HG03354 (cell line): ENCODE measurements at regions not wholly inside any gene's neighbourhood (a gene's known extent, or its start where the extent isn't known, plus 50 kb on each side); places are given as distances from the start of the nearest gene placed in this dataset.
A peak's percentile ranks its signal among the peaks of the same experiment; 100 is the strongest.

Experiments
- ATAC-seq: cut with Tn5 transposase; IDR thresholded peaks from one replicate; pipeline ENCODE4 v1.9.1; 2021; ENCODE audit warnings: mild to moderate bottlenecking; ENCODE audit not compliant: unreplicated experiment, poor library complexity, severe bottlenecking

DNA sequence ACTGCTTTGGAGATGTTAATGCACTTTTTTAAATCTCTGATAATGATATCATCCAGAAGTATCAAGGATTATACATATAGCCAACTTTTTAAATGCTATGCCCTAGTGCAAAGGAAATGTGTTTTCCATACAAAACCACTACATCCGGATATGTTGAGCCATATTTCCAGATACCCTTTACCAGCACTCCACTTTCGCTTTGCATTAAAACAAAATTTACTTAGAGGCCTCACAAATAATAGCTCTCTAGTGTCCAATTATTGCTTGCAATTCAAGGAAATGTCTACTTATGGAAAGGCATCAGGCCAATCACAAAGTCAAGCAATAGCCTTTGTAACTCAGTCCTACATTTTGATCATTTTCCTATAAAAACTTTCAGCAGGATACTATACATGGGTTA, 1072.8 kb upstream of the INTU start:
- no peak for ATAC-seq

DNA sequence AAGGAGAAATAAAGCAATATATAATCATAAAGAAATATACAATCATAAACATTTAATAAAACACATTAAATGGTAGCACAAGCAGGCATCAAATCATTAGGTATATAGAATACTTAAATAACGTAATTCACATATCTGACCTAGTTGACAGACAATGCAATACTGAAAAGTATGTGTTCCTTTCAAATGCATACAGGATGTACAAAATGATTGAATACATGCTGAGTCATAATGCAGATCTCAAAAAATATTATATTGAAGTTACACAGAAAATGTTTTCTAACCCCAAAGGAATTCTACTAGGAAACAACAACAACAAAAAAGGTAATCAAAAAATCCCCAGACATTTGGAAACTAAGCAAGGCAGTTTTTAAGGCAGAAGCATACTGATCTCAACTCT, 1072.0 kb upstream of the INTU start:
- no peak for ATAC-seq

DNA sequence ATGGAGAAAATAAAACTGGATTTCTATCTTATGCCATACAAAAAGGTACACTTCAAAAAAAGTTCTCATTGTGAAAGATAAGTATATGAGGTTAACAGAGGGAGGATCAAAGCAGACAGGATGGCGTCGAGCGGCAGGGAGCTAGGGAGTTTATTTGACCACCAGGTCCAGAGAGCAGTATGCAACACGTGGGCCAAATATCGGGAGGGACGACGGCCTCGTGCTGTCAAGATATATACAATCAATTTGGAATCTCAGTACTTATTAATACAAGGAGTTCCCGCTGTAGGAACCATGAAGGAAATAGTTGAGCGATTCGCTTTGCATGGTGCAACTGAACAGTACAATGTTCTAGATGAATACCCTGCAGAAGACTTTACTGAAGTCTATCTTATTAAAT, 1069.4 kb upstream of the INTU start:
- no peak for ATAC-seq

DNA sequence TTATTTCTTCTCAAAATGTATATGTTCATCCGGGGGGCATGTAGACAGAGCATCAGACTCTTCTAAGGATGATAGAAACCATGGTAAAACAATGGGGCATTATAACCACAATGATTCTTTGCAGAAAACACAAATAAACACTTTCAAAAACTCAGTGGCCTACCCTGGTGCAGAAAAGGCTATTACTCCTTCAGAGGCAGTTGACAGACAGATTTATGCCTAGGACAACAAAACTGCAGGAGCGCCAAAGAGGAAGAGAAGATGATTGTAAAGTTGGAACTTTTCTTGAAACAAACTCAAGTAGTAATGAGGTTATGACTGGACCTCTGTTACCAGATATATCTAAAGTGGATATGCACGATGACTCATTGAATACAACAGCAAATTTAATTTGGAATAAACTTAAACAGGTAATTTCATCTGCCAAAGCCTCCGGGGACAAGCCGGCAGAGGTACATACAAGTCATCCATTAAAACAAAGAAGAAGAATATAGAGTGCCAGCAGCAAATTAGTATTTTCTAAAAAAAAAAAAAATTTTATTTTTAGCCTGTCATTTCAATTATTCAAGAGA, 1068.4 kb upstream of the INTU start:
- ATAC-seq = no peak

DNA sequence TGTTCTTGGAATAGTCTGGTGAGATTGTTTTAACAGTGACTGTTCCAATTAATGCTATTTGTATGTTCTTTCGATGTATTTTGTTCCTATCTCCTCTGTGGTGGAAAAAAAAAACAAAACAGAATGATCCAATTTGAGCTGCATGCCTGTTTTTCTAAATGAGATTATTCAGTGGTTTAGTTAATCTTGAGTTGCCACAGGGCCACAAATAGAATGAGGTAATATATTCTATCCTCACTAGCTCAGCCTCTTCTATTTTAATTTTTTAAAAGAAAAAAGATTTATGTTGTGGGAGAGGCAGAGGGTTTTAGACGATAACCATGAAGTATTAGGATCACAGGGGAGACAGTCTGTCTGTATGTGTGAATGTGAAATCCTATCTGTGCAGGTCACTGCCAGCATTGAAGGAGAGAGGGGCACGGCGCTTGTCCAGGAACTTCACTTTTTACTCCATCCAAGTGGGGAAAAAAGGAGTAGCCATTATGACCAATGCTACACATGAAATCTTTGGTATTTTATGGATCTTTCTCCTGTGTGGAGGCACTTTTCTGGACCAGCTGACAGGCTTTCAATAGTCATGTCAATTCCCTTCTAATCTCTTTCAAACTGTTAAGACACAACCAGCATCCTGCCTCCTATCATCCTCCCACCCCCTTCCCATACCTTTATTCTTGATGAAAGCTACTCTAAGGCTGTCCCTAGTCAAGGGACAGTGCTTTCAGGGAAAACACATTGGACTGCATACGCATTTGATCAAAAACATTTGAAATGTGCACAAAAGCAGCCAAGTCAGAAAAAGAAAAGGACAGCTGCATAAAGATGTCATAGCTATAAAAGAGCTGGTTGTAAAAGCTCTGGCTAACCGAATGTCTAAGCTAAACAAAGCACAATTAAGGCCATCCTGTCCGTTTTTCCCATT, 1063.8 kb upstream of the INTU start:
- no peak for ATAC-seq

DNA sequence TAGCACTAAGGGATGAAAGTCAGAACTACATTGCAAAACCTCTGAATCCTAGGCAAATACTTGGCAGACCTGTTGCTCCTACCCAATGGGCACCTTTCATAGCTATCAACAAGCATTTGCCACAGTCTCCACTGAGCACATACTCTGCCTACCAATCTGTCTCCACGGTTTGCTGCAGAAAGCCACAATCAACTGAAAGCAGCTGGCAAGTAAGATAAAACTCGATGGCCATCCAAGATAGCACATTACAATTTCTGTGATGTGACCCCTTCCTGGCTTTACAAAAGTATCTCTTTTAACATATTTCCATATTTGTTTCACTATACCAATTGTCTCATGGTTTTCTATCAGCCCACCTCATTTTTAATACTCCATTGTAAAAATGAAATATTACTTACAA, 1060.5 kb upstream of the INTU start:
- no peak for ATAC-seq

DNA sequence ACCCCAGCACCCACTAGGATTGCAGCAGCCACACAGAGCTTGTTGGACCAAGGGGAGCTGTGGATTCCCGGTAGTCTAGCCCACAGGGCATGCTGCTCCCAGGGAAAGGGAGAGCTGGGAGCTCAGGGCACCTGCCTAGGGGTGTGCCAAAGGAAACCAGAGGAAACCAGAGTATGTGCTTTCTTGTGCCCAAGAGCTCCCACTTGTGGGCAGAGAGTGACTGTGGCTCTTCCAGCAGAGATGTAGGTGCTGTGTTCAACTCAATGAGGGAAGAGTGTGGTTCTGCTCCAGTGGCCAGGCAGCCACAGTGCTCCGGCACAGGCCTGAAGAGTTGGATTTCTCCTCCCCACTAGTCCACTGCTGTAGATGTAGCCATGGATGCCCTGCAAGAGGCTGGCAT, 1050.0 kb upstream of the INTU start:
- no peak for ATAC-seq

DNA sequence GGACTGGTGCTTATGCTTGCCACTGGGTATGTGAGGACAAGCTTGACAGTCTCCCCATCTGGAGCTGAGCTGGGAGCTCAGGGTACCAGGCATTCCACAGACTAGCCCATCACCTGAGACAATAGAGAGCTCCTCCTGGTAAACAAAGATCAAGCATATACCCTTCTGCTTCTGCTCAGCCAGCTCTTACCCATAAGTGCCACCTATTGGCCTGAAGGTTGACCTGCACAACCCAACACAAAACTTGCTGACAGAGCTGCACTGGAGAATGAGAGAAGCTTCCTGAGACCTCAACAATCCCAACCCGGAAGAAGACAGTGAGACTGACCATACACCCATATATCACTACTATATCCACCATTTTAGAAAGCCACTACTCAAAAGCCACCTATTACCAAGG, 1049.2 kb upstream of the INTU start:
- no peak for ATAC-seq

DNA sequence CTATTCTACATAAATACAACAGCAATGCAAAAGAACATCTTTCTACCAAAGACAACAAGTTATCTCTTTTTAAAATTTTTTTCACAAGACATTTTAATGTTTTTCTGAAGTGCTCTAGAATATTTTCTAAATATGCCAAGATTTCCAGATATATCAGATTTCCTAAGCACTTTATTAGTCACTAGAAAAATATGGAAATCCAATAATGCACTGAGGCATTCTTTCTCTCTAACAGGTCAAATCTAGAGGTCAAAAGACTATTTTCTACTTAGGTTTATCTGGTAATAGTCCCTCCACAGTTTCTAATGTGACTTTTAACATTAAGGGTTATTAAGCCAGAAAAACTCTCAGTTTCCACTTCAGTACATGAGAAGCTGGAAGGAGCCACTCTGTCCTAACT, 1041.2 kb upstream of the INTU start:
- no peak for ATAC-seq

DNA sequence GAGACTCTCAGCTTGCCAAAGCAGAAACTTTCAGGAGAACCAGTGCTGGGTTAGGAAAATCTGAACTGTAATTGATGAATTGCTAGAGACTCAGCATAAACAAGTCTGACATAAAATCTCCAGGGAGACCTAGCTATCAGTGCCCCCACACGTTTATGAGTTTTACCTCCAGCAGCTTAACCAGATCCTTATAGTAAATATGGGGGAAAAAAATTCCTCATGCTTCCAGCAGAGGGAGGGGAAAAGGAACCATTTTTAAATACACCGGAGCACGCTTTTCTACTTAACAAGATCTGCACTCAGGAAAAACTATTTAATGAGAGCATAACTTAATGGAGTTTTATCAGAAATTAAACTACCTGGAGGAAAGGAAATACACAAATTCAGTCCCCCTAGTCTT, 1040.7 kb upstream of the INTU start:
- ATAC-seq = no peak

DNA sequence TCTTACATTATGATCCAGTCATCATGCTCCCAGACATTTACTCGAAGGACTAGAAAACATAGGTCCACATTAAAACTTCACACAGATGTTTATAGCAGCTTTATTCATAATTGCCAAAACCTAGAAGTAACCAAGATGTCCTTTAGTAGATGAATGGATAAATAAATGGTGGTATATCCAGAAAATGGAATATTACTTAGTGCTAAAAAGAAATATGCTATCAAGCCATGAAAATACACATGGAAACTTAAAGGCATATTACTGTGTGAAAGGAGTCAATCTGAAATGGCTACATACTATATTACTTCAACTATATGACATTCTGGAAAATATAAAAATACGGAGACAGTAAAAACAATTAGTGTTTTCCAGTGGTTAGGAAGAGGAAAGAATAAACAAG, 1039.1 kb upstream of the INTU start:
- ATAC-seq = no peak

DNA sequence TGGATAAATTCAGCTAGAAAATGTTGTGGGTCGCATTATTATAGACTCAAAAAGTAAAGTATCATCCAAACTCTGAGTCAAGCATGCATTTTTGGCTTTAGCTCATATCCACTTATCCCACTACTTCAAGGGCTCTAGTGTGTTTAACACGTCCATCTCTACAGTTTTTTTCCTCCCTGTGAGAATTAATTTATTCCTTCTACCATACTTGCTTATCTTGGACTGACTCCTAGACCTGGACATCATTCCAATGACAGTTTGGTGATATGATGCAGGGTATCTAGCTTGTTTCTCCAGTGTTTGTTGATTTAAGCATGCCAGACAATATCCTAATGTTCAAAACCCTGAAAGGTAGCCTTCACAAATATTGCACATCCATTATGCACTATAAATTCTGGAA, 1037.1 kb upstream of the INTU start:
- ATAC-seq = no peak

DNA sequence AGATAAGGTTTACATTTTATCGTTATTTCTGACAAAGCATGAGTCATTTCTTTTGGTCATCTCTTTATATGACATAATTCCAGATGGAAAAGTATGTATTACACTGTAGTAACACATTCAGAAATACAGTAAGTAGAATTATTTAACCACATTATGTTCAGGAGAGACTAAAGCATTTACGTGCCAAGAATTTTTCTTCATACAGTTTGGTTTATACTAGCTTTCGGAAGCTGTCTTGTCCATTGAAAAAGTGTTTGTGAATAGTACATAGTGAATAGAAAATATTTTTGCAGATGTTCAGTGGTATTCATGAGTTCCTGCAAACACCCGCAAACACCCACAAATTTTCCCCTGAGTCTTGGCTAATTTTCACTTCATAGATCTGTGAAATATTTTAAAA, 1033.0 kb upstream of the INTU start:
- no peak for ATAC-seq

DNA sequence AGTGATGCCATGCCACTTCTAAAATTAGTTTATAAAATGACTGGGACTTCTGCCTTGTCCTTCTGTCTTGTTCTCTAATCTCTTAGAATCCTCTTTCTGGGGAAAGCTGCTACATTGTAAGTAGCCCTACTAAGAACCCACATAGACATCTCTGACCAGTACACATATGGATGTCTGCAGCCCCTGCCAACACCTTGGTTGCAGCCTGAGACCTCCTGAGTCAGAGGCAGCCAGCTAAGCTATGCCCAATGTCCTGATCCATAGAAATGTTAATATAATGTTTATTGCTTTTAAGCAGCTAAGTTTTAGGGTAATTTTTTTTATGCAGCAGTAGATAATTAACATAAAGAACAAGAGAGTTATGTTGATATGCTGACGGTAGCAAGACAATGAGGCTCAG, 1029.5 kb upstream of the INTU start:
- ATAC-seq = no peak

DNA sequence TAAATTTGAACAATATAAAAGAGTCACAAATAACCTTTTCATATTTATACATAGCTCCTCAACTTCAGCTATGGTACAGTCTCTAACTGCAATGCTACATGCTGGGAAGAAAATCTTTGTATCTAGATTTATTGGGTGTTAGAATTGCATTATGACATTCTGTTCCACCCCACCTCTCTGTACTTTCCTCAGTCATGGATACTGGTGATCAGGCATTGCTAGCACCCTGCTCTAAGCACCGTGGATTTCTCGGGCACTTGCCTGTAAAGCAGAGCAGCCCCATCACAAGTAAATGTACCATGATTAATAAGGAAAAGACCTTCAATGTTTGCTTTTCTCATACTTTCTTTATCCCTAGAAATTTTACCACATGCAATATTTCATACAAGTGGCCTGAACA, 1028.9 kb upstream of the INTU start:
- no peak for ATAC-seq

DNA sequence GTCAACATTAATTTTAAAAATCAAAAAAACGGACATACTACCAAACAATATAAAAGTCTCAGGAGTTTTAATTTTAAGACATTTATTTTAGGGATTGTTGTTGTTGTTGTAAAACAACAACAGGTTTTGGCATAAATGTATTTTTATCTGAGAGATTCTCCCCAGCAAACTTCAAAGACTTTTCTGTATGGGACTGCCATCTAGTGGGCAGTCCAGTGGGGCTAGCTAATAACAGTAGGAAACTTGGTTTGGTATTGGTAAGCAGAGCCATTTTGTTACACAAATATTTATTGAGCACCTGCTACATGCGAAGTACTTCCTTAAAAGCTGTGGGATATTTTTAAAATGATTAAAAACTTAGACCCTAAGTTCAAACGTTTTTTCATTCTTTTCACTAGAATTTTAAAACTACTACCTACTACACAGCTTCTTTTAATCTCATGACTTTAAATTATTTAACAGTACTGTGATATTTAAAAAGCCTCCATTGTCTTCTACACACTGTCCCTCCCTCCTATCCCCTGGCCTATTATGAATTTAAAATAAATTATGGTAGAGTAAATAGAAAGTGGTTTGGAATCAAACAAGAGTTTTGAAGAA, 1028.4 kb upstream of the INTU start:
- peak; percentile 69 for ATAC-seq

DNA sequence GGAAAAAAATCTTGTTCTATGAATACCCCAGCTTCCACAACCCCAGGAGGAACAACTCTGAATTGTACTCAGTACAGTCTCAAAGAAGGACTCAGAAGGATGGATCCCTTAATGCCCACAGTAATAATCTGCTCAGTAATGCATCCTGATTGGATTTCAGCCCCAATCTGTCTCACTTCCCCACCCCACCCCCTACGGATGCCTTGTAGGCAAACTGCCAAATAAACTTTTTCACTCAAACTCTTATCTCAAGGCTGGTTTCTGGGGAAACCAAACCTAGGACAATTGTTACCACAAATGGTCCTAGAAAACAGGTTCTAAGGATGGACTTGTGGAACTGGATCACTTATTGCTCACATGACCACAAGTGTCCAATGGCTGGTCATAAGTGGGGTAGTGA, 1021.8 kb upstream of the INTU start:
- ATAC-seq = no peak

DNA sequence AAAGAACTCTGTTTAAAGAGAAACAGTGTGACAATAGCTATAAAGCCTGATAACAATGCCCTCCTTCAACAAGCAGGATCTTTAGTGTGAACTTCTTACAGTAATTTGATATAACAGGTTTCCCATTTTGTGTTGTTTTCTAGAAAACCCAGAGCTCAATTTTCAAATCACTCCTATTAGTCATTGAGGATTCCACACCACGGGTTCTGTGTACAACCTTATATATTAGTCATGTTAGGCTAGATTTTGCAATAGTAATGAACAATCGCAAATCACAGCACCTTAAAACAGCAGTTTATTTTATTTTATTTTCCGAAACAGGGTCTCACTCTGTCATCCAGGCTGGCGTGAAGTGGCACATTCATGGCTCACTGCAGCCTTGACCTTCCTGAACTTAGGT, 1020.9 kb upstream of the INTU start:
- ATAC-seq = no peak

DNA sequence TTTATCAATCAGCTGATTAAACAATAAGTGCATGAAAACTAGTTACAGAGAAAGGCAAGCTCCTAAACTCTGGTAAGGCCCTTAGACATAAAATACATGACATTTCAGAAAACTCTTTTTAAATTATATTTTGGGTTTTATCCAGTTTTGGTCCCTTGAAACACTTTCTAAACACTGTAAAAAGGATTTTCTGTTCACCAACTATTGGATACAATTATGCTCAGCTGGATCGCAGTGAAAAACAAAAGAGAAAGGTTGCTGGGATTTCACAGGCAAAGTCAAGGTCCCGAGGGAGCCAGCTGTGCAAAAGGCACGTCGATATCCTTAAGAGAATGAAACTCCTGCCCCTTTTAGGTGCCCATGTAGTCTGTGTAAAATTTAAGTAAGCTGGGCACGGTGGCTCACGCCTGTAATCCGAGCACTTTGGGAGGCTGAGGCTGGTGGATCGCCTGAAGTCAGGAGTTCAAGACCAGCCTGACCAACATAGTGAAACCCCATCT, 1018.4 kb upstream of the INTU start:
- ATAC-seq = no peak

DNA sequence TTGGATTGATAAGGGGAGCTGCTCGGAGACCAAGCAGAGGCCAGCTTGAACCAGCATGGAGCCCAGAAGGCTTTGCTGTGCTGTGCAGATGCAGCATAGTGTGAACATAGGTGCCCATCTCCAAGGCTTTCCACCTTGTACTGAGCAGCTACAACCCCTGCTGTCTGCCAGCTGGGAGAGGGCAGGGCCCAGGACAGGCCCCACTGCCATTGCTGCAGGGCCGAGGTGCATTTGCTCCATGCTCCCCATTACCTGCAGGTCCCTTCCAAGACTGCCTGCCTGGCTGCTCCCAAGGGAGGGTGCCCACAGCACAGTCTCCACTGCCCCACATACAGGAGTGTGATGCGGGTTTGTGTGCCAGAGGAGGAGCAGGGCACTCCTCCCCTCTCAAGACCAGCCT, 1016.0 kb upstream of the INTU start:
- ATAC-seq = no peak

DNA sequence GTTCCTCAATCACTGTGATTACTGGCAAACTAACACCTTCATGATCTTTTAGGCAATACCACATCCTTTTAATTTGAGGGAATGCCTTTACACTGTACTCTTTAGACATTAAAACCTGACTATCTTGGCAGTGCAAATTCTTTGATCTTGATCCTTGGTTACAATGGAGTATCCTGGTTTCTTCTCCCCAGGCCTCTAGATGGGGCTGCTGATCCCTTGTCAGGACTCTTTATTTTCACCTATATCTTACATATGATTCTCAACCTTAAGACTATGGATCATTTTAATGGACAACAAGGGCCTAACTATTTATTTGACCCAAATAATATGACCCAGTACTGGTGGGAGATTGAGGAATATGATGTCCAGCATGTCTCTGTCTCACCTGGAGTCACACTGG, 1005.5 kb upstream of the INTU start:
- no peak for ATAC-seq
